Neuronal stem cell (in vitro differentiated cells): ENCODE measurements at regions not wholly inside any gene's neighbourhood (a gene's known extent, or its start where the extent isn't known, plus 50 kb on each side); places are given as distances from the start of the nearest gene placed in this dataset.

Experiments used
- DNase-seq: peaks from one replicate; pipeline ENCODE4 v3.0.0-alpha.2; 2013; ENCODE audit warnings: low spot score
- H2AFZ ChIP-seq: one replicate; pipeline ENCODE4 v1.6.1; 2013; ENCODE audit warnings: mild to moderate bottlenecking, low read length, inconsistent platforms
- H2AK5ac ChIP-seq: 2 replicates; pipeline ENCODE4 v1.6.1; 2013; ENCODE audit warnings: low read depth, mild to moderate bottlenecking, inconsistent platforms, low read length, moderate library complexity, mixed read lengths
- H2BK120ac ChIP-seq: 2 replicates; pipeline ENCODE4 v1.6.1; 2013; ENCODE audit warnings: low read depth, mild to moderate bottlenecking, inconsistent platforms, low read length, moderate library complexity, mixed read lengths
- H2BK12ac ChIP-seq: one replicate; pipeline ENCODE4 v1.6.1; 2013; ENCODE audit warnings: low read length, inconsistent platforms
- H2BK15ac ChIP-seq: 2 replicates; pipeline ENCODE4 v1.6.1; 2013; ENCODE audit warnings: mild to moderate bottlenecking, low read length, inconsistent platforms, mixed read lengths
- H2BK5ac ChIP-seq: one replicate; pipeline ENCODE4 v1.6.1; 2013; ENCODE audit warnings: inconsistent platforms, mild to moderate bottlenecking, low read length, moderate library complexity
- H3K14ac ChIP-seq: one replicate; pipeline ENCODE4 v1.6.1; 2013; ENCODE audit warnings: low read length, inconsistent platforms
- H3K18ac ChIP-seq: 2 replicates; pipeline ENCODE4 v1.6.1; 2013; ENCODE audit warnings: low read length, inconsistent platforms
- H3K23ac ChIP-seq: 2 replicates; pipeline ENCODE4 v1.6.1; 2013; ENCODE audit warnings: low read depth, mild to moderate bottlenecking, mixed read lengths, low read length, inconsistent platforms; ENCODE audit not compliant: poor library complexity
- H3K27ac ChIP-seq: replicated peaks from 3 replicates; pipeline ENCODE4 v1.5.1; 2013; ENCODE audit warnings: low read length, inconsistent platforms
- H3K27me3 ChIP-seq, 3 experiments: 2 replicates each; pipeline ENCODE4 v1.6.1; 2013; ENCODE audit warnings: low read length in 3 of 3, mild to moderate bottlenecking in 2 of 3, inconsistent platforms in 1 of 3, low read depth in 1 of 3, mixed read lengths in 1 of 3, moderate library complexity in 1 of 3; ENCODE audit not compliant: control insufficient read depth in 3 of 3, insufficient read depth in 3 of 3
- H3K36me3 ChIP-seq, 2 donors: replicated peaks in 1 of 2; 2 replicates each; pipeline ENCODE4 v1.6.1; 2013; ENCODE audit warnings: low read length in 2 of 2; ENCODE audit not compliant: control insufficient read depth in 2 of 2, insufficient read depth in 2 of 2
- H3K4ac ChIP-seq: 2 replicates; pipeline ENCODE4 v1.6.1; 2013; ENCODE audit warnings: inconsistent platforms, mild to moderate bottlenecking, low read length, moderate library complexity
- H3K4me1 ChIP-seq, 2 donors: 1 replicate in 1 of 2; 2 replicates in 1 of 2; pipeline ENCODE4 v1.6.1; 2013; ENCODE audit warnings: low read length in 2 of 2, low read depth in 1 of 2; ENCODE audit not compliant: control insufficient read depth in 2 of 2, insufficient read depth in 1 of 2
- H3K4me2 ChIP-seq: one replicate; pipeline ENCODE4 v1.6.1; 2013; ENCODE audit warnings: mild to moderate bottlenecking, low read length, inconsistent platforms; ENCODE audit not compliant: insufficient read depth, poor library complexity, severe bottlenecking
- H3K4me3 ChIP-seq, 2 donors: 2 replicates each; pipeline ENCODE4 v1.5.1; 2013; ENCODE audit warnings: low read length in 2 of 2, mild to moderate bottlenecking in 2 of 2, inconsistent platforms in 1 of 2, moderate library complexity in 1 of 2
- H3K79me1 ChIP-seq: one replicate; pipeline ENCODE4 v1.6.1; 2013; ENCODE audit warnings: low read depth, mild to moderate bottlenecking, inconsistent platforms, low read length, moderate library complexity
- H3K9ac ChIP-seq: one replicate; pipeline ENCODE4 v1.6.1; 2013; ENCODE audit warnings: mild to moderate bottlenecking, low read depth, low read length, inconsistent platforms; ENCODE audit not compliant: poor library complexity
- H3K9me3 ChIP-seq, 2 donors: replicated peaks in 1 of 2; 2 replicates each; pipeline versions ENCODE3 to v1.6.1; 2013; ENCODE audit warnings: low read length in 2 of 2, mild to moderate bottlenecking in 2 of 2, inconsistent platforms in 1 of 2, low read depth in 1 of 2, mixed read lengths in 1 of 2, moderate library complexity in 1 of 2; ENCODE audit not compliant: control insufficient read depth in 2 of 2, insufficient read depth in 1 of 2
- H4K8ac ChIP-seq: one replicate; pipeline ENCODE4 v1.6.1; 2013; ENCODE audit warnings: low read depth, mild to moderate bottlenecking, inconsistent platforms, low read length, moderate library complexity
- H4K91ac ChIP-seq: one replicate; pipeline ENCODE4 v1.6.1; 2013; ENCODE audit warnings: low read length, low read depth, mild to moderate bottlenecking, inconsistent platforms; ENCODE audit not compliant: poor library complexity
- WGBS, 2 donors: extraction: QIAGEN DNeasy Blood & Tissue Kit; methylation state at CpG; one replicate each; pipeline ENCODE4 v1.1.7; 2013; ENCODE audit warnings: missing lambda C conversion rate in 2 of 2, mixed read lengths in 1 of 2; ENCODE audit not compliant: insufficient read length in 2 of 2, insufficient replicate concordance in 1 of 2; ENCODE audit errors: extremely low coverage in 2 of 2; 5-methylcytosine and 5-hydroxymethylcytosine counted together

DNA sequence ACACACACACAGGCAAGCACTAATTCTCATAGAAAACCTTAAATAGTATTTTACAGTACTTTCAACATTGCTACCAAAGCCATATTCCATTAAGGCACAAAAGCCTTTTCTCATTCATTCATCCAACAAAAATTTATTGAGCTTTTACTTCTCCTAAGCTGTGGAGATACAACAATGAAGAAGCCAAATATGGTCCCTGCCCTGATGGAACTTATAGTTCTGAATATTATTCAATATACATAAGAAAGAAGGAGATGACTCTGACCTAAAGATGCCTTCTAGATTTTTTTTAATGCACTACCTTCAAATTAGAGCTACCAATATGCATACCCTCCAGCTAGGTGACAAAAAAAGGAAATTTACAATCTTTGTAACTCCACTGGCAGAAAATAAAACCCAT lies 90.0 kb upstream of the WDR44 start:
- Histone ChIP-seq H2AK5ac (no peak overlapping the region), H2AFZ (no peak overlapping the region), H4K91ac (no peak overlapping the region), H4K8ac (no peak overlapping the region), H3K79me1 (no peaks in the 10 kb centered on the region), H3K9ac (no peak overlapping the region), H3K18ac (no peak overlapping the region), H3K4me3 (no peak overlapping the region), H3K14ac (no peak overlapping the region), H3K27me3 (peaks cover 0 to 5% (median 0%) of the 10 kb centered on the region in 3 experiments), H2BK12ac (no peak overlapping the region), H3K4me2 (no peak overlapping the region), H2BK120ac (no peak overlapping the region), H2BK5ac (no peak overlapping the region), H3K4ac (no peak overlapping the region), H3K27ac (no peak overlapping the region), H3K4me1 (no peaks in the 10 kb centered on the region), H3K9me3 (no peaks in the 10 kb centered on the region), H2BK15ac (no peak overlapping the region), H3K23ac (no peak overlapping the region), H3K36me3 (no peaks in the 10 kb centered on the region)
- DNase-seq = no peak

DNA sequence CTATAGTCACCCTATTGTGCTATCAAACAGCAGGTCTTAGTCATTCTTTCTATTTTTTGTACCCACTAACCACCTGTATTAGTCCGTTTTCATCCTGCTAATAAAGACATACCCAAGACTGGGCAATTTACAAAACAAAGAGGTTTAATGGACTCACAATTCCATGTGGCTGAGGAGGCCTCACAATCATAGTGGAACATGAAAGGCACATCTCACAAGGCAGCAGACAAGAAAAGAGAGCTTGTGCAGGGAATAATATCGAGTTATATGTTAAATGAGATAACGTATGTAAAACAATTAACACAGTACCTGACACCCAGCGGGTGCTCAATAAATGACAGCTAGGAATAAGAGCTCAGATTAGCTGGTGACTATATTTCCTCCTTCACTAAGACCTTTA lies 88.1 kb upstream of the WDR44 start:
- Histone ChIP-seq H3K9ac (no peak overlapping the region), H3K79me1 (no peaks in the 10 kb centered on the region), H3K27me3 (peaks cover 0 to 5% (median 0%) of the 10 kb centered on the region in 3 experiments), H4K91ac (no peak overlapping the region), H3K4ac (no peak overlapping the region), H4K8ac (no peak overlapping the region), H2AFZ (no peak overlapping the region), H3K18ac (no peak overlapping the region), H3K36me3 (no peaks in the 10 kb centered on the region), H3K23ac (no peak overlapping the region), H3K9me3 (no peaks in the 10 kb centered on the region), H2AK5ac (no peak overlapping the region), H2BK12ac (no peak overlapping the region), H3K4me1 (no peaks in the 10 kb centered on the region), H3K4me3 (no peak overlapping the region), H2BK120ac (no peak overlapping the region), H2BK5ac (no peak overlapping the region), H2BK15ac (no peak overlapping the region), H3K14ac (no peak overlapping the region), H3K4me2 (no peak overlapping the region), H3K27ac (no peak overlapping the region)
- no peak for DNase-seq
- WGBS, 2 donors = no CpG with 5 or more reads among the region's 4 CpGs

DNA sequence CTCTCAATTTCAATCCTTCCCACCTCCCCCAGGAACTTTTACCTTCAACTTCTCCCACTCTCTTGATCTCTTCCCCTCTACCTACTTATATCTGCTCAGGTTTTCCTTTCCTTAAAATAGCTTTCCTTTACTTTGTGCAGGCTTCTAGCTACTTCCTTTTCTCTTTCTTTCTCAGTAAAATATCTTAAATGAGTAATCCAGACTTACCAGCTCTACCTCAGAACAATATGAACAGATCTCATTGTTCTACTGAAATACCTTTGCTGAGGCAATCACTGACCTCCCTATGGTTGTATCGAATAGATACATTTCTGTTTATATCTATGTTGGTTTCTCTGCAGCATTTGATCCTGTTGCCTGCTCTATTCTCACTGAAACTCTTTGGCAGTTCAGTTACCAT lies 86.7 kb upstream of the WDR44 start:
- Histone ChIP-seq H3K4me1 (no peaks in the 10 kb centered on the region), H3K9ac (no peak overlapping the region), H4K91ac (no peak overlapping the region), H3K4ac (no peak overlapping the region), H2AFZ (no peak overlapping the region), H2BK12ac (no peak overlapping the region), H3K4me3 (no peak overlapping the region), H2BK5ac (no peak overlapping the region), H3K18ac (no peak overlapping the region), H3K36me3 (no peaks in the 10 kb centered on the region), H2BK120ac (no peak overlapping the region), H3K27me3 (peaks cover 0 to 5% (median 0%) of the 10 kb centered on the region in 3 experiments), H3K4me2 (no peak overlapping the region), H3K27ac (no peak overlapping the region), H4K8ac (no peak overlapping the region), H3K9me3 (no peaks in the 10 kb centered on the region), H3K23ac (no peak overlapping the region), H2BK15ac (no peak overlapping the region), H3K14ac (no peak overlapping the region), H2AK5ac (no peak overlapping the region), H3K79me1 (no peaks in the 10 kb centered on the region)
- no peak for DNase-seq
- WGBS, 2 donors = no CpG with 5 or more reads among the region's 1 CpG

DNA sequence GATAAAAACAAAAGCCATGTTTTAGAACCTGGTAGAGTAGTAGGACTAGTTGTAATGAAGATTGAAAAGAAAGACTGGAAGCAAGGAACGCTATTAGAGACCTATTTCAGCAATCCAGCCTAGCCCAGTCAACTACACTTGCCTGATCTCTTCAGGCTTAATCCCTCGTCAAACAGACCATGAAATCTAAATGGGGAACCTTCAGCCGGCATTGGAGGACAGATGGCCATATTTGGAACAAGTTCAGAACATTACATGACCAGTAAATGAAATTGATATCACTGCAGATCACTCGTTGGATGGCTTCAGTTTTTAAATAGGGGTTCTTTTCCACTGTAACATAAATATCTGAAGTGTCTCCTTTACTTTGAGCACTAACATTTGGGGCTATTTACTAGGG lies 84.8 kb upstream of the WDR44 start:
- H2AK5ac ChIP-seq = no peak overlapping the region
- H4K8ac ChIP-seq = no peak overlapping the region
- no peak overlapping the region for H3K4ac ChIP-seq
- no peak overlapping the region for H2BK5ac ChIP-seq
- DNase-seq = no peak
- no peak overlapping the region for H2BK15ac ChIP-seq
- no peak overlapping the region for H3K9ac ChIP-seq
- H2AFZ ChIP-seq = no peak overlapping the region
- no peak overlapping the region for H3K27ac ChIP-seq
- no peak overlapping the region for H3K18ac ChIP-seq
- no peak overlapping the region for H3K23ac ChIP-seq
- no peak overlapping the region for H2BK120ac ChIP-seq
- H3K4me3 ChIP-seq = no peak overlapping the region
- no peaks in the 10 kb centered on the region for H3K4me1 ChIP-seq
- no peak overlapping the region for H3K4me2 ChIP-seq
- no CpG with 5 or more reads among the region's 4 CpGs for WGBS, 2 donors
- H3K14ac ChIP-seq = no peak overlapping the region
- H3K9me3 ChIP-seq = no peaks in the 10 kb centered on the region
- H4K91ac ChIP-seq = no peak overlapping the region
- no peaks in the 10 kb centered on the region for H3K36me3 ChIP-seq
- H2BK12ac ChIP-seq = no peak overlapping the region
- no peaks in the 10 kb centered on the region for H3K79me1 ChIP-seq
- peaks cover 0 to 5% (median 0%) of the 10 kb centered on the region in 3 experiments for H3K27me3 ChIP-seq
